ENCODE measurements at regions not wholly inside any gene's neighbourhood (a gene's known extent, or its start where the extent isn't known, plus 50 kb on each side); places are given as distances from the start of the nearest gene placed in this dataset.

DNA sequence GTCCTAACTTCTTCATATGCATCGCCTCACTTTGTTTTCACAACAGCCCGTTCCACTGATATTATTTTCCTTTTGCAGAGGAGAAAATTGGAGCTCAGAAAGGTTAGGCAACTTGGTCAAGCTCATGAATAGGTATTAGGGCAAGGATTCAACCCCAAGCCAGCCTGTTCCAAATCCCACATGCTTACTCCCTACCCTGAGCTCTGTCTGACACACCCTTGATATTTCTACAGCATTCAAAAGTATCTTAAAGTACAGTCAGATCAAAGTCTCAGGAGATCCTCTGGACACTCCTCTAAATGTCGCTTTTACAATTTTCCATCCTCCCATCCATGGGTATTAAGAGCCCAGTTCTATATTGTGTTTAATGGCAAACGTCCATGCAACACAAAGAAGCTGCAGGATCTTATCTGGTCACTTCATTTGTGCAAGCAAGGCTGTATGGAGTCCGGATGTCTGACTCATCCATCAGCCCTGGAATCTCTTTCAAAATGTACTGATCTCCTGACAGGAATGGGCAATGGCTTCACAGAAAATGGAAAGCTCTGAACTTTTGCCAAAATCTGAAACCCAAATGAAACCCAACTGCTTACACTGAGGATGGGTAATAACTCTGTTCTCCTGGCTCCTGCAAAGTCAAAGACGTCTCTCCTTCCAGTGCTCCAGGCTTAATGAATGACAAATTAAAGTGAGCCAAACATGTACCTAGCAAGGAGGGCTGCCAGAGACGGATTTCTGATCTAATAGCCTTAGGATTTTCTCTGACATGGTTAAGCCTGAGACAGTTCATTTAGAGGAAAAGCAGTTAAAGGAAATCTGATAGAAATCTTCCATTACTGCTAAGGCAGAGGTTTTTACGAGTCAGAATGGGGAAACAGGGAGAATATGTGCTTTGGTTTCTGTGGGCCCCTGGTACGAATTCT, 230.9 kb upstream of the RORA start:
- DNase-seq: no peak

DNA sequence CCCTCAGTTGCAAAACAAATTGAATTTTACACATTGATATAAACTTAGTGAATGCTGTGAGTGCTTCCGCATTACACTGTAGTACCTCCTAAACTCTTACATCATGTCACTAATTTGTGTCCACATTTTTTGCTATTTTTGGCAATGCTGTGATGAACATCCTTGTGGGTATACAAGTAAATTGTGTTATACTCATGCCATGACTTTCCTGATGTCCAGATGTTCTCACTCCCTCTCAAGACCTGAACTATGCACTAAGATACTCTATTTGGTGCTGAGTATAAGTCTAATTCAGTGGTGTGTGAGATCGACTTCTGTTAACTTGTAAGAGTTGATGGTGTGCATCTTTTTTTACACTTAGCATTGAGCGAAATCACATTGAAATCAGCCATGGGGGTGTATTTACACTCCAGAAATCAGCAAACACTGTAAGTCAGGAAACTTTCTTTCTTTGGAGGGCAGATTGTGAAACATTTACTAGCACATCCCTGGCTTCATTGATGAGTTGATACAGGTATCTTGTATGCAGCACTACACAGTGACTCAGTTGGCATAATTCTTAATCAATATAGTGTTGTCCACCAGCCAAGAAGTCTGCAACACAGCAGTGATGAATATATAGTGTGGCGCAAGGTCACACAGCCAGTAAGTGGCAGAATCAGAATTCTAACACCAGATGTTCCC, 228.1 kb upstream of the RORA start:
- DNase-seq: no peak

DNA sequence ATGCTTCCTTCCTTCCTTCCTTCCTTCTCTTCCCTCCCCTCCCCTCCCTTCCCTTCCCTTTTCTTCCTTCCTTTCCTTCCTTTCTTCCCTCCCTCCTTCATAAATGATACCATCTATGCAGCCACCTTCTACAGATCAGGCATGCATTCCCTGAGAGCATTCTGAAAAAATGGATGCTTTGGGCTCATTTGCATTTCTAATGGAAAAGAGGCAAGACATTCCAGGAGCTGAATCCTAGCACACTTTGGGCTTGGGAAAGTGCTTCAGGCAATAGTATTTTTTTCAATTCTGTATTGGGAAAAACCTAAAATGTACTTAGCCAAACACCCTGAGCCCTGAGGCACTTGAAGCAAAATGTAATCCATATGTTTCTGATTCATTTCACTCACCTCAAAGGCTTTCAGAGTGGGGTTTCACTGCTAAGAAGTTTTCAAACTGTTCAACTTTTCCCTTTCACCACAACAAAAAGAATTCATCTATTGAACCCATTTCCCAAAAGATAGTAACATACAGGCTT, 220.1 kb upstream of the RORA start:
- no peak for DNase-seq

DNA sequence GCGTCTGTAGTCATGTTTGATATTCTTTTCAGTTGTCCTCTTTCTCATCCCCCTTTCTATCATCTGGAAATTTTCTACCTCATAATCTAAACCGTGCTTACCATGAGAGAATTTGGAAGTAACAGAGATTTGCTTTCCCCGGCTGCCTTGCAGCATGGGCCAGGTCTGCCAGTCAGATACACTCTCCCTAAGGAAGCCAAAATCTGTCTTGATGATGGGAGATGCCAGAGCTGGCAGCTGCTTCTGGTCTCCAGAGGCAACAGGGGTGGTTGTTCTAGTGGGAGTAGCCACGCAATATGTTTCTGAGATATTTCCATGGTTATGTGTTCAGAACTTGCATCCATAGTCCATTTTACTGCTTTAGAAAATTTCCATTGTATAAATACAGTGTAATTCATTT, 218.9 kb upstream of the RORA start:
- peak; percentile 47 for DNase-seq

DNA sequence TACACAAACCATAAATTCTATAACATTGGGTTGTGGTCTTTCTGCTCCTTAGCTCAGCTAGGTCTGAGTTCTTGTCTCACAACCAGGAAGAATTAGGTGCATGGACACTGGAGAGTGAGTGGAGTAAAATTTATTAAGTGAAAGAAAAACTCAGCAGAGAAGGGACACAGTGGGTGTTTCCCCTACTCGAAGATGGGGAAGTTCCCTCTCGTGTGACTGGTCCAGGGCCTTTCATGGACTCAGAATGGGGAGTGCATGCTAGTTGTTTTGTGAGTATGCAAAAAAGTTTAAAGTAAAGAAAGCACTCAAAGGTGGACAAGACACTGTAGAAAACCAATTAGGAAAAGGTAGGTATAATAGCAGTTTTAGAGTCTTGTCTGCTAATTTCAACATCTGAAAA, 215.5 kb upstream of the RORA start:
- DNase-seq: no peak

DNA sequence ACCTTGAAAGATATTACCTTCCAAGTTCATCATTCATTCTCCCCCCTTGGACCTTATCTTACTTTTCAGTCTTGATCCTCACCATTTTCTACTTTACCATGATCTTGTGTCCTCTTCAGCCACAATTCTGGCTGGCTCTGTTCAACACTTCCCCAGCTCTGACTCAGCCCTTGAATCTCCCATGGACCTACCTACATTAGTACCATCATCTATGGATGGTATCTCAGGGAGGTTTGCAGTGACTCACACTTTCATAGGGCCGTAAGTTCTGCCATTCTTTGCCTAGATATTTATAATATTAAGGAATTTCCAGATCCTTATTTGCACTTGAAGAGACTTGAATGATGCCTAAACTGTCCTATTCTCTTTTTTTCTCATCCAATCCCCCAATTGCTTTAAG, 213.7 kb upstream of the RORA start:
- DNase-seq: no peak

DNA sequence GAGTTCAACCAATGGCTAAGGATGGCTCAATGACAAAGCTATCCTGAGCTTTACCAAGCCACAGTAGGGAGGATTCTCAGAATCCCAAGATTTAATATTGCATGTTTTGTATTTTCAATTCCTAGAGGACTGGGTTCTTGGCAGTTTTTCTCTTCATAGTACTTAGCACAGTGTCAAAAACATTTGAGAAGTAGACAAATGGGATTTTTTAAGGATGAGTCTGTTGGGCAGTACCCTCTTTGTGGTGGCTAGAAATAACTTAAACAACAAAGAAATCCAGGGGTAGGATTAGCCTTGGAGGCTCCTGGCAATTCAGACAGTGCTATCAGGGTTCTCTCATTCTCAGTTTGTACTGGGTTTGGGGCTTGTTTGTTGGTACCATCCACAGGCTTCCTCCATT, 212.8 kb upstream of the RORA start:
- DNase-seq: no peak

DNA sequence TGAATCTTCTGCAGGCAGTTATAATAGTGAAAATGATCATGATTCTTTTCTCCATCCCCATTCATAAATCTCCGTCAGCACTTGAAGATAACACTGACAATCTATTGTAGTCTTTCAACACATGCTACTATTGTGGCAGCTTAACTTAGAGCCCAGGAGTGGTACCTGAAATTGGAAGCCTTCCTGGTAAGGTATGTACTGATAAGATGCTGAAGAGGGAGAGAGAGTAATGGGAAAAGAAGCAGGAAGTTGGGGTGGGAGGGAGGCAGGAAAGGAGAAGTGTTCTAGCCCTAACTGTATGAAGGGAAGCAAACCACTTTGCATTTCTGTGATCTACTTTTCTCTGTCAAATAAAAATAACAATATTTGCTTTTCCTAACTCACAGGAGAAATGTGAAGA, 197.4 kb upstream of the RORA start:
- no peak for DNase-seq

DNA sequence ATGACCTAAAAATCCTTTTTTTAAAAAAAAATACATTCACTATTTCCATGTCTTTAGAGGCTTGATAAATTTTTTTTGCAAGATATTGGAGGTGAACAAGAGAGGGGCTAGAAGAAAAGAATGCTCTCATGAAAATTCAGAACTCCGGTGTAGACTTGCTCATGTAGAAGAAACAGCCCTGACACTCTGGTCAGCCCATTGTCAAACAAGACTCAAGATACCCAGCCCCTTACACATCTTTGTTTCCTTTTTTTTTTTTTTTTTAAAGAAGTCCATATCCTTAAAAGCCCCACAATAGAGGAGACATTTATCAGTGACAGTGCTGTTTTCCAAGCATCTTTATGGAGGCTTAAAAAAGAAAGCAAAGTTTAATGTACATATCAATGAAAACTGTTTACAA, 196.8 kb upstream of the RORA start:
- DNase-seq: no peak

DNA sequence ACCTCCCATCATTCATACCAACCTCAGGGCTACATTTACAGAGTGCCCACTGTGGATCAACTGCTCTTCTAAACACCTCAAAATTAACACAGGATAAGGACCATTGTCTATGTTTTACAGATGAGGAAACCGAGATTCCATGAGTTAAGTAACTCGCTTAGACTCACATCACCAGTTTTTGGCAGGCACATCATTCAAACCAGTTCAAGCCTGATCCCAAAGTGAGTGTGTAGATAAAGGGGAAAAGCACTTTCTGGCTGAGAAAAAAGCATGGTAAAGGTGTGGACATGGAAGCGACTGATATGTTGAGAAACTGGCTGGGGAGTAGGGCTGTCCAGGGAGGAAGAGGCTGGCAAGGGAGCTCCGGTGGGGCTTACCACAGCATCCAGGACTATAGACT, 193.7 kb upstream of the RORA start:
- no peak for DNase-seq

DNA sequence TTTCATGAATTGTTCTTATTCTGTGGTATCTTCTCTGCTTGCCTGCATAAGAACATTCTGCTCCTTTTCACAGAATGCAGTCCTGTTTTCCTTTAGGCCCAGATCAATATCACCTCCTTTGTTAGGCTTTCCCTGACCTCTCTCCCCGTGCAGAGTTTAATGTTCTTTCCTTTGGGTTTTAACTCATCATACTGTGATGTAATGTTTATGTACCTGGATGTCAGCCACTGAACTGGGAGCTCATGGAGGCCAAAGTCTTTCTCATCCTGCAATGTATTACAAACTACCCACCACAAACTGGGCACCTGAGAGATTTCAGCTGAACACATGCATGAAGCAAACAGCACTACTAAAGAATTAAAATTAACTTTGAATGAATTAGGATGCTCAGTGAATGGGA, 192.8 kb upstream of the RORA start:
- no peak for DNase-seq

DNA sequence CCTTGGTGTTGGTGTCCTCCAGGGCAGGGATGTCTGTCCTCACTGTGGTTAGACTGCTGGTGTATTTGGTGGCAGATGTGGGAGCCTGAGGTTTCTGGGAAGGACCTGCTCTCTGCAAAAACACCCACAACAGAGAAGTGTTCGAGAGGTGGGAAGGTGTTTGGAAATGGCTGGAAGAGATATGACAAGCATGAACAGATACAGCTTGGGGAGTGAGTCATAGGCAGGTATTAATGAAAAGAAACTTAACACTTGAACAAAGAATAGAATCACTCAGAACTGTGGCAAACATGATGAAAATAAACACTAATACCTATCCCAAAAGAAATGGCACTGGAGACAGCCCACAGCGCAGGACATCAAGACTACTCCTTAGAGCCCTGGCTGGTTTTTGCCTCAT, 192.4 kb upstream of the RORA start:
- no peak for DNase-seq

DNA sequence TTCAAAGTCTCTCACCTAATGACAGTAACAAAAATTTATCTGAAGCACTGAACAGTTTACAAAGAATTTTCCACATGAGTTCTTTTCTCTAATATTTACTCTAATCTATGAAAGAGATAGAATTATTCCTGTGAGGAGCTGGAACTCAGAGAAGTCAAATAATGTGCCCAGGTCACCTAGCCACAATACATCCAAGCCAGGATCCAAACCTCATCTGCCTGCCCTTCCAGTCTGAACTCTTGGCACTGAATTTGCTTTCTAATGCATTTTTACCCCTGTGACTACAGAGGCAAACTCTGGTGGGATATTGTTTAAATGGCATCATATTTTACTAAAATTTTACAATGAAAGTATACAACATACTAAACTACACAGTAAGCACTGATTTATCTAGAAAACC, 191.4 kb upstream of the RORA start:
- DNase-seq: no peak

DNA sequence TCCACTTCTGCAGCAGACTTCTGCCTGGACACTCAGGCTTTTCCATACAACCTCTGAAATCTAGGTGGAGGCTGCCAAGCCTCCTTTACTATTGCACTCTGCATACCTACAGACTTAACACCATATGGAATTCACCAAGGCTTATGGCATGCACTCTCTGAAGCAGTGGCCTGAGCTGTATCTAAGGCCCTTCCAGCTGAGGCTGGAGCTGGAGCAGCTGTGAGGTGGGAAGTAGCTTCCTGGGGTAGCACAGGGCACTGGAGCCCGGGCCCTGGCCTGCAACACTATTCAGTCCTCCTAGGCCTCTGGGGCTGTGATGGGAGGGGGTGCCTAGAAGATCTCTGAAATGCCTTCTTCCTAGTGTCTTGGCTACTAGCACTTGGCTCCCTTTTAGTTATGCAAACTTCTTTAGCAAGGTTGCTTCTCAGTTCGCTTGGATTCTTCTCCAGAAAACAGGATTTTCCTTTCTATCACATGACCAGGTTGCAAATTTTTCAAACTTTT, 186.6 kb upstream of the RORA start:
- no peak for DNase-seq

DNA sequence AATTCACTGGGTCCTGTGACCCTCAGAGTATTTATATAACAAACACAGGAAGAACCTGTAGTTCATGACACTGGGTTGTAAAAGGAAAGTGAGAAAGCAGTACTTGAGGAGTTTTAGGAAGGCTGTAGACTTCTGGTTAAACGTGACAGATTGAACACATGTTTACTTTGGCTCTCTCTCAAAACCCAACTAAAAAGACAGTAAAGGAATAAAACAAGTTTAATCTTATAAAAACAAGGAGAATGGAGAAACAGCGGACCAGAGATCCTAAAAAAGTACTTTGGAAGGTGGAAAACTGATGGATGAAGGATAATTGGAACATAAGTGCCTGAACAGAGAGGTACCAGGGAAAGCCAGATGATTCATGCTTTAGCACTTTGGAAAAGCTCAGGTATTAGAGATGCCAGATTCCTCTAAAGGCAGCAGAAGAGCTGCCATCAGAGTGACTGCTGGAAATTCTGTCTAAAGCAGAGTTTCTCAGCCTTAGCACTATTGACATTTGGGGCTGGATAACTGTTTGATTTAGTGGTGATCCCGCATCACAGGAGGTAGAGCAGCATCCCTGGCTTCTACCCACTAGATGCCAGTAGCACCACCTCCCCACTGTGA, 182.9 kb upstream of the RORA start:
- DNase-seq: peak; percentile 47

DNA sequence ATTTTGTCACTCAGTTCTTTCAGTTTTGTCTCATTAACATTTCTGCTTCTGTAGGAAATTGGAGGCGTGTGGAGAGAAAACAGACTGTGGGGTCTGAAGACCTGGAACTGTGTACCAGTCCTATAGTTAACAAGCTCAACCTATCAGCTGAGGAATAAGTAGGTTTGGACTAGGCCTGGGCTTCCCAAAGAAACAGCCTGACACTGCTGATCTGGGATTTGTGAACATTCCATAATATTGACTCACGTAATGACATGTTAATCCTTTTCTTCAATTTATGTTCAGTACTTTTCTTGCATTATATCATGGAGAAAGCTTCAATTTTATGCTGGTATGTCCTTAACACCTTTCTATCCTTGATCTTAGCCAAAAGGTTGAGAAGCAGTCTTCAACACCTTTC, 181.6 kb upstream of the RORA start:
- DNase-seq: no peak

DNA sequence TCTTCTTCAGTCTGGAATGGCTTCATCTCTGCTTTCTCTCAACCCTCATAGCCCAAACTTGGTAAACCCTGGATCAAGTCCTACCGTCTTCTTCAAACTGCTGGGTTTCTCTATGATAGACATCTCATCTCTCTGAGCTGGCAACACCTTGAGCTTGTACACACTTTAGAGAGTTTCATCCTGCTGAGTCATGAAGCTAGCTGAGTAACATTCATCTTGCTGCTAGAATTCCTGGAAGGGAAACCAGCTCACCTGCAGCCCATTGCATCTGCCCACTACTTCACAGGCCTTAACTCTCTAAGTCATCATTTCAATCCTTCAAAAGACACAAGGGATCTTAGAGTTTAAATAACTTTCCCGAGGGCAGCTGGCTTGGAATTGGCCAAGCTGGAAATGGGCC, 175.5 kb upstream of the RORA start:
- DNase-seq: no peak

DNA sequence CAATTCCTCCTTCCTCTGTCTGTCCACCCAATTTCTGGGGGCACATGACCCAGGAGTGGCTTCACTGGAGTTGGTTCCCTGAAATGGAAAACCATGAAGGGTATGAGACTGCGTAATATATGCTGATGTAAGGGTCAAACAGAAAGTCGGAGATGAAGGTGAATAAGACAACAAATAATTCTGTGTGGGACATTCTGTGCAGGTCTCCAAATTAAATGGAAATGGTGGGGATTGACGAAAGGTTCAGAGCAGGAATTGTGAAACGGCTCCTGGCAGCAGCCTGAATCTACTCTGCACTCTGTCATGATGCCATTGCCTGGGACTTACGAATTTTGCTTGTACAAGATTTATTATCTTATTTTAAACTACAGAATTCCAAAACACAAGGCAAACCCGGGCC, 174.8 kb upstream of the RORA start:
- DNase-seq: no peak

DNA sequence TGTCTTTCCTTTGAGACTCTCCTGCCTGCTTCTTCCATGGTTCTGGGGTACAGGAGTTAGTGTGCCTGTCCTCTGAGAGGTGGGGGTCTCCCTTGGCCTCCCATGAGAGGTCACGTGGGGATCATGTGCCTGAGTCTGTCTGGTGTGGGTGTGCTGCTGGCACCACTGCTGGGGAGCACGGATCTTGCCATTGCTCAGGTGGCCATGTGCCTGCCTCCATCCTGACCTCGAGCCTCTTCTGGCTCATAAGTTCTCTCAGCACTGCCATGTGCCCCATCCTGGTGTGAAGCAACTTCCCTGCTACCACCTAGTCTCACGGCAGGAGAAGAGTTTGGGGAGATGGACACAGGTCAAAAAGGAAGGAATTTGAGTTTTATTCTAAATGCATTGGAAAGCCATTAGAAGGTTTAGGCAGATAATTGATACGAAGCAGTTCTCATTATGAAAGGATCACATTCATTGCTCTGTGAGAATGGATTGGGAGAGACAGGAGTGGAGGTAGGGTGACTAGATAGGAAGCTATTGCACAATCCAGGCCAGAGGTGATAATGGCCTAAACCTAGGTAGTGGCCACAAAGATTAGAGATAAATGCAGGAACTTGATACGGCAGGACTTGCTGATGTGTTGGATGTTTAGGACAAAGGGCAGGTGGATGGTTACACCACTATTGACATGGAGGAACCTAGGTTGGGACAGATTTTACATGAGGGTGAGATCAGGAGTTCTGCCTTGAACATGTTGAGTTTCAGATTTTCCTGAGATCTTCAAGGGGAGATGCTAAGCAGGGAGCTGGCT, 173.0 kb upstream of the RORA start:
- no peak for DNase-seq

DNA sequence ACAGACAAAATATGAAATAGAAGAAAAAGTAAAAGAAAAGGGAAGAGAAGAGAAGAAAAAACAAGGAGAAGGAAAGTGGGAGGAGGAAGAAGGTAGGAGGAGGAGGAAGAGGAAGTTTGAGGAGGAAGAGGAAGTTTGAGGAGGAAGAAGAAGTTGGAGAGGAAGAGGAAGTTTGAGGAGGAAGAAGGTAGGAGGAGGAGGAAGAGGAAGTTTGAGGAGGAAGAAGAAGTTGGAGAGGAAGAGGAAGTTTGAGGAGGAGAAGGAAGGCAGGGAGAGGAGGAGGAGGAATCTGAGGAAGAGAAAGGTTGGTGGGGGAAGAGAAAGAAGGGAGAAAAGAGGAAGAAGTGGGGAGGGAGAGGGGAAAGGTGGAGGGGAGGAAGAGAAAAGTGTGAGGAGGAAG, 169.2 kb upstream of the RORA start:
- DNase-seq: no peak

DNA sequence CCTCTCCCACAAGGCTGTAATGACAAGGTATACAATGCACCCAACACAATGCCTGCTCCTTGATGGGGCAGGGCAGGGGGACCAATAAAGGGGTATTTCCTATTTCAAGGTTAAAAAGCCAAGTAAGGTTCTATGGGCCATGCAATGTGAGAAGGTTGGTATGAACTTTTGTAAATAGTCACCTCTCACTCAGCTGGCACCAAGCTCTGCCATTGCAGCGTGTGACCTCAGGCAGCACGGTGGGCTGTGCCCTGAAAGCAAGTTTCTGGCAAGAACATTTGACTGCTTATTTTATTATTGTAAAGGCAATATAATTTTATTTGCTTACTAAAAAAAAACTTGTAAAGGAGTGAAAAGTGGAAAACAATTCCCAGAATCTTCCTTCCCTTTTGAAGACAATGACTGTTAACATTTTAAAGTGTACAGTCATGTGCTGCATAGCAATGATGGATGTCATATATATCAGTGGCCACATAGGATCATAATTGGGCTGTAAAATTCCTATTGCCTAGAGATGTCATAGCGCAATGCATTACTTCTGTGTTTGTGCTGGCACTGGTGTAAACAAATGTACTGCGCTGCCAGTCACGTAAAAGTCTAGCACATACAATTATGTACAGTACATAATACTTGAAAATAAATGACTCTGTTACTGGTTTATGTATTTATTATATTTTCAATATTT, 167.3 kb upstream of the RORA start:
- no peak for DNase-seq

DNA sequence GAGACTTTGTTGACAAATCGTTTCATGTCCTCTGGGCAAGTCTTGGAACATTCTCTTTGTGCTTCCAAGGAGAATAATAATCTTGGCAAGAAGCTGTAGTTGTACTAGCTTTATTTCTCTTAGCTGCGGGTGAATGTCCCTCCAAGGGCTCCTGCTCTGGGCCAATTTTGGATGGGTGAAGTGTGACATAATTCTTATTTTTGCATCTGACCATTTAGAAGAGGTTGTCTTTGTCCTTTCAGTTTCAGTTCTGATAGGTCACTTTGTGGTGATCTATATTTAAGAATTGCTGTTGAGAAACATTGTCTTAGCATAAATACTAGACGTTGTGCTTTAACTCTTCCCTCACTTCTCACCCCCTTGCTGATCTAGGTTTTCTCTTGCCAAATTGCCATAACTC, 164.8 kb upstream of the RORA start:
- DNase-seq: no peak
